Immature natural killer cell (primary cell): ENCODE measurements at regions not wholly inside any gene's neighbourhood (a gene's known extent, or its start where the extent isn't known, plus 50 kb on each side); places are given as distances from the start of the nearest gene placed in this dataset.
"Not testable (repeated sequence)": the region's sequence is repeated elsewhere in the genome, so short reads cannot be mapped to it uniquely, and the experiment has no call there.

Experiments
- DNase-seq, 3 donors: peaks; one replicate each; pipeline ENCODE4 v3.0.0; 2022; ENCODE audit warnings: mixed read lengths in 1 of 3
- H3K27ac Mint-ChIP-seq, 6 donors: one replicate each; pipeline ENCODE4 v1.8.0; 2020; ENCODE audit warnings: mixed read lengths in 6 of 6, mild to moderate bottlenecking in 5 of 6, inconsistent platforms in 4 of 6, moderate library complexity in 3 of 6
- H3K27me3 Mint-ChIP-seq, 3 donors: one replicate each; pipeline ENCODE4 v1.8.0; 2020 to 2021; ENCODE audit warnings: low read depth in 3 of 3, mild to moderate bottlenecking in 3 of 3, mixed read lengths in 3 of 3, moderate library complexity in 3 of 3, inconsistent platforms in 1 of 3
- H3K36me3 Mint-ChIP-seq, 3 donors: one replicate each; pipeline ENCODE4 v1.8.0; 2020; ENCODE audit warnings: mixed read lengths in 3 of 3, inconsistent platforms in 2 of 3, mild to moderate bottlenecking in 2 of 3
- H3K4me1 Mint-ChIP-seq, 2 donors: one replicate each; pipeline ENCODE4 v1.8.0; 2020; ENCODE audit warnings: inconsistent platforms in 2 of 2, mild to moderate bottlenecking in 2 of 2, mixed read lengths in 2 of 2, moderate library complexity in 1 of 2
- H3K4me3 Mint-ChIP-seq, 5 donors: one replicate each; pipeline ENCODE4 v1.8.0; 2020; ENCODE audit warnings: mild to moderate bottlenecking in 5 of 5, mixed read lengths in 5 of 5, inconsistent platforms in 3 of 5, moderate library complexity in 3 of 5
- H3K9me3 Mint-ChIP-seq, 6 donors: one replicate each; pipeline ENCODE4 v1.8.0; 2020; ENCODE audit warnings: mild to moderate bottlenecking in 6 of 6, mixed read lengths in 6 of 6, inconsistent platforms in 4 of 6, moderate library complexity in 3 of 6

GRCh38 chr4:164596318-164596878, 157.5 kb upstream of the SMIM31 start:
- Mint-ChIP-seq H3K36me3 (no peaks in the 10 kb centered on the region), H3K4me1 (no peaks in the 10 kb centered on the region), H3K9me3 (peaks cover 3 to 13% (median 6%) of the 10 kb centered on the region in 6 donors), H3K27me3 (peaks cover 0 to 2% (median 0%) of the 10 kb centered on the region in 3 donors), H3K27ac (no peak overlapping the region), H3K4me3 (no peak overlapping the region)
- no peak for DNase-seq

- Mint-ChIP-seq H3K9me3 (peaks cover 5 to 13% (median 10%) of the 10 kb centered on the region in 6 donors), H3K27ac (no peak overlapping the region), H3K36me3 (no peaks in the 10 kb centered on the region), H3K4me1 (no peaks in the 10 kb centered on the region), H3K4me3 (no peak overlapping the region), H3K27me3 (peaks cover 0 to 2% (median 1%) of the 10 kb centered on the region in 3 donors)
- DNase-seq: no peak
These were observed 157.0 kb upstream of the SMIM31 start for GRCh38 chr4:164596927-164597326.

GRCh38 chr4:164601653-164602052, 152.3 kb upstream of the SMIM31 start:
- Mint-ChIP-seq H3K4me3 (no peak overlapping the region), H3K4me1 (no peaks in the 10 kb centered on the region), H3K27ac (no peak overlapping the region), H3K27me3 (peaks cover 2 to 3% (median 3%) of the 10 kb centered on the region in 3 donors), H3K9me3 (peaks cover 8 to 16% (median 9%) of the 10 kb centered on the region in 6 donors), H3K36me3 (no peaks in the 10 kb centered on the region)
- no peak for DNase-seq

- not testable (repeated sequence) for H3K4me1 Mint-ChIP-seq, H3K4me3 Mint-ChIP-seq, H3K36me3 Mint-ChIP-seq, DNase-seq, H3K27ac Mint-ChIP-seq, H3K27me3 Mint-ChIP-seq
- H3K9me3 Mint-ChIP-seq: peaks cover 9 to 30% (median 15%) of the 10 kb centered on the region in 6 donors
These were observed 148.1 kb upstream of the SMIM31 start for GRCh38 chr4:164605791-164606190.

GRCh38 chr4:164606478-164606877, 147.5 kb upstream of the SMIM31 start:
- Mint-ChIP-seq H3K9me3 (peaks cover 8 to 29% (median 15%) of the 10 kb centered on the region in 6 donors), H3K4me3 (no peak overlapping the region), H3K27me3 (peaks cover 2 to 3% (median 3%) of the 10 kb centered on the region in 3 donors), H3K27ac (no peak overlapping the region), H3K4me1 (no peaks in the 10 kb centered on the region), H3K36me3 (peaks cover 0 to 3% (median 0%) of the 10 kb centered on the region in 3 donors)
- DNase-seq: no peak

GRCh38 chr4:164613256-164613655, 140.7 kb upstream of the SMIM31 start:
- Mint-ChIP-seq H3K9me3 (peaks cover 2 to 15% (median 5%) of the 10 kb centered on the region in 6 donors), H3K27ac (no peak overlapping the region), H3K4me1 (no peaks in the 10 kb centered on the region), H3K36me3 (no peaks in the 10 kb centered on the region), H3K27me3 (peaks cover 0 to 4% (median 0%) of the 10 kb centered on the region in 3 donors), H3K4me3 (no peak overlapping the region)
- no peak for DNase-seq

- peaks cover 2 to 14% (median 5%) of the 10 kb centered on the region in 6 donors for H3K9me3 Mint-ChIP-seq
- H3K36me3 Mint-ChIP-seq: no peaks in the 10 kb centered on the region
- peaks cover 0 to 4% (median 0%) of the 10 kb centered on the region in 3 donors for H3K27me3 Mint-ChIP-seq
- H3K4me1 Mint-ChIP-seq: no peaks in the 10 kb centered on the region
- DNase-seq: no peak
- no peak overlapping the region for H3K4me3 Mint-ChIP-seq
- H3K27ac Mint-ChIP-seq: no peak overlapping the region
These were observed 140.1 kb upstream of the SMIM31 start for GRCh38 chr4:164613792-164614191.

- H3K27ac Mint-ChIP-seq: no peak overlapping the region
- no peak overlapping the region for H3K4me3 Mint-ChIP-seq
- peaks cover 2 to 13% (median 5%) of the 10 kb centered on the region in 6 donors for H3K9me3 Mint-ChIP-seq
- peaks cover 0 to 4% (median 0%) of the 10 kb centered on the region in 3 donors for H3K27me3 Mint-ChIP-seq
- no peaks in the 10 kb centered on the region for H3K36me3 Mint-ChIP-seq
- DNase-seq: no peak
- H3K4me1 Mint-ChIP-seq: no peaks in the 10 kb centered on the region
These were observed 139.6 kb upstream of the SMIM31 start for GRCh38 chr4:164614329-164614728.

- Mint-ChIP-seq H3K9me3 (peaks cover 4 to 6% (median 5%) of the 10 kb centered on the region in 6 donors), H3K4me1 (no peaks in the 10 kb centered on the region), H3K4me3 (peak overlapping the region in 1 of 5 donors; percentile 30), H3K27me3 (peaks cover 0 to 4% (median 0%) of the 10 kb centered on the region in 3 donors), H3K36me3 (no peaks in the 10 kb centered on the region), H3K27ac (no peak overlapping the region)
- no peak for DNase-seq
These were observed 138.9 kb upstream of the SMIM31 start for GRCh38 chr4:164614999-164615398.

- no peak for DNase-seq
- H3K4me1 Mint-ChIP-seq: no peaks in the 10 kb centered on the region
- peaks cover 0 to 3% (median 0%) of the 10 kb centered on the region in 3 donors for H3K27me3 Mint-ChIP-seq
- no peak overlapping the region for H3K4me3 Mint-ChIP-seq
- H3K27ac Mint-ChIP-seq: no peak overlapping the region
- no peaks in the 10 kb centered on the region for H3K36me3 Mint-ChIP-seq
- H3K9me3 Mint-ChIP-seq: peaks cover 0 to 6% (median under 1%) of the 10 kb centered on the region in 6 donors
These were observed 138.0 kb upstream of the SMIM31 start for GRCh38 chr4:164615964-164616363.

- Mint-ChIP-seq H3K4me1 (no peaks in the 10 kb centered on the region), H3K27me3 (peaks cover 0 to 2% (median 2%) of the 10 kb centered on the region in 3 donors), H3K27ac (no peak overlapping the region), H3K36me3 (no peaks in the 10 kb centered on the region), H3K9me3 (peaks cover 0 to 6% (median under 1%) of the 10 kb centered on the region in 6 donors), H3K4me3 (no peak overlapping the region)
- no peak for DNase-seq
These were observed 137.0 kb upstream of the SMIM31 start for GRCh38 chr4:164616961-164617360.

GRCh38 chr4:164617426-164617825, 136.5 kb upstream of the SMIM31 start:
- Mint-ChIP-seq H3K4me3 (no peak overlapping the region), H3K36me3 (no peaks in the 10 kb centered on the region), H3K9me3 (peaks cover 0 to 6% (median under 1%) of the 10 kb centered on the region in 6 donors), H3K27me3 (peaks cover 0 to 2% (median 2%) of the 10 kb centered on the region in 3 donors), H3K4me1 (no peaks in the 10 kb centered on the region), H3K27ac (no peak overlapping the region)
- no peak for DNase-seq

GRCh38 chr4:164617911-164618310, 136.0 kb upstream of the SMIM31 start:
- Mint-ChIP-seq H3K4me3 (no peak overlapping the region), H3K9me3 (peaks cover 0 to 6% (median 0%) of the 10 kb centered on the region in 6 donors), H3K36me3 (no peaks in the 10 kb centered on the region), H3K27me3 (peaks cover 0 to 2% (median 2%) of the 10 kb centered on the region in 3 donors), H3K4me1 (no peaks in the 10 kb centered on the region), H3K27ac (no peak overlapping the region)
- DNase-seq: no peak

- no peak overlapping the region for H3K27ac Mint-ChIP-seq
- DNase-seq: no peak
- peaks cover 4 to 12% (median 10%) of the 10 kb centered on the region in 6 donors for H3K9me3 Mint-ChIP-seq
- no peak overlapping the region for H3K4me3 Mint-ChIP-seq
- no peaks in the 10 kb centered on the region for H3K4me1 Mint-ChIP-seq
- H3K27me3 Mint-ChIP-seq: peaks cover 0 to 3% (median 0%) of the 10 kb centered on the region in 3 donors
- no peaks in the 10 kb centered on the region for H3K36me3 Mint-ChIP-seq
These were observed 131.9 kb upstream of the SMIM31 start for GRCh38 chr4:164621886-164622521.
